Astrocyte (in vitro differentiated cells and primary cell): ENCODE measurements at regions not wholly inside any gene's neighbourhood (a gene's known extent, or its start where the extent isn't known, plus 50 kb on each side); places are given as distances from the start of the nearest gene placed in this dataset.

Experiments used
- DNase-seq: peaks from one replicate; pipeline ENCODE4 v3.0.0-alpha.2; 2010; ENCODE audit warnings: low read depth
- FAIRE-seq: peaks from 2 replicates; lab custom pipeline; 2011; peaks lifted over from hg19 to GRCh38; lab: Jason Lieb, UNC
- H2AFZ ChIP-seq: 2 replicates; pipeline ENCODE4 v1.6.0; 2012; ENCODE audit warnings: low read depth, low read length, inconsistent platforms
- H3K27ac ChIP-seq: 2 replicates; pipeline ENCODE4 v1.5.1; 2011; ENCODE audit warnings: low read depth, low read length, inconsistent platforms
- H3K27me3 ChIP-seq: 2 replicates; pipeline ENCODE4 v1.6.0; 2011; ENCODE audit warnings: low read length, inconsistent platforms; ENCODE audit not compliant: insufficient read depth
- H3K36me3 ChIP-seq: 2 replicates; pipeline ENCODE4 v1.5.1; 2011; ENCODE audit warnings: low read length, inconsistent platforms; ENCODE audit not compliant: insufficient read depth
- H3K4me1 ChIP-seq: 2 replicates; pipeline ENCODE4 v1.5.1; 2011; ENCODE audit warnings: low read length, inconsistent platforms; ENCODE audit not compliant: insufficient read depth
- H3K4me2 ChIP-seq: 2 replicates; pipeline ENCODE4 v1.6.0; 2012; ENCODE audit warnings: low read length, inconsistent platforms
- H3K4me3 ChIP-seq: 2 replicates; pipeline ENCODE4 v1.5.1; 2011; ENCODE audit warnings: low read depth, mild to moderate bottlenecking, low read length, inconsistent platforms; ENCODE audit not compliant: insufficient read depth
- H3K79me2 ChIP-seq: 2 replicates; pipeline ENCODE4 v1.6.0; 2012; ENCODE audit warnings: mild to moderate bottlenecking, low read length, inconsistent platforms; ENCODE audit not compliant: insufficient read depth
- H3K9ac ChIP-seq: 2 replicates; pipeline ENCODE4 v1.6.0; 2012; ENCODE audit warnings: mild to moderate bottlenecking, low read length, inconsistent platforms
- H3K9me3 ChIP-seq: 2 replicates; pipeline ENCODE4 v1.5.1; 2012; ENCODE audit warnings: low read depth, mild to moderate bottlenecking, low read length, inconsistent platforms; ENCODE audit not compliant: insufficient read depth
- H4K20me1 ChIP-seq: 2 replicates; pipeline ENCODE4 v1.6.0; 2012; ENCODE audit warnings: low read length, inconsistent platforms; ENCODE audit not compliant: insufficient read depth
- H3K27ac Mint-ChIP-seq: one replicate; pipeline ENCODE4 v1.8.0; 2021; ENCODE audit warnings: mild to moderate bottlenecking, mixed read lengths; ENCODE audit not compliant: unreplicated experiment
- H3K27me3 Mint-ChIP-seq: one replicate; pipeline ENCODE4 v1.8.0; 2021; ENCODE audit warnings: low read depth, mixed read lengths; ENCODE audit not compliant: unreplicated experiment
- H3K36me3 Mint-ChIP-seq: one replicate; pipeline ENCODE4 v1.8.0; 2021; ENCODE audit warnings: low read depth, mixed read lengths; ENCODE audit not compliant: unreplicated experiment
- H3K4me1 Mint-ChIP-seq: one replicate; pipeline ENCODE4 v1.8.0; 2021; ENCODE audit warnings: low read depth, mixed read lengths; ENCODE audit not compliant: unreplicated experiment
- H3K4me3 Mint-ChIP-seq: one replicate; pipeline ENCODE4 v1.8.0; 2021; ENCODE audit warnings: mild to moderate bottlenecking, moderate library complexity, mixed read lengths; ENCODE audit not compliant: unreplicated experiment
- H3K9me3 Mint-ChIP-seq: one replicate; pipeline ENCODE4 v1.8.0; 2021; ENCODE audit warnings: mild to moderate bottlenecking, mixed read lengths; ENCODE audit not compliant: unreplicated experiment
- CTCF ChIP-seq: IDR thresholded peaks from 2 replicates; pipeline ENCODE4 v1.5.1; 2011; ENCODE audit warnings: low read depth, mild to moderate bottlenecking, inconsistent platforms, low read length, moderate library complexity; ENCODE audit not compliant: insufficient read depth
- EZH2 ChIP-seq: IDR thresholded peaks from 2 replicates; pipeline ENCODE4 v1.6.1; 2012; ENCODE audit warnings: mild to moderate bottlenecking, low read length, inconsistent platforms; ENCODE audit not compliant: insufficient read depth

GRCh38 chr18:74005320-74006109 lies 142.1 kb downstream of the FBXO15 start:
- no peak for DNase-seq
- no peak for FAIRE-seq
- peaks cover 2% of the 10 kb centered on the region for H3K9me3 Mint-ChIP-seq
- H4K20me1 ChIP-seq, result no peaks in the 10 kb centered on the region
- TF ChIP-seq CTCF, result no peak
- no peak for TF ChIP-seq EZH2
- no peaks in the 10 kb centered on the region for H3K36me3 Mint-ChIP-seq
- H3K36me3 ChIP-seq, result no peaks in the 10 kb centered on the region
- no peaks in the 10 kb centered on the region for H3K9me3 ChIP-seq
- no peak overlapping the region for H3K4me3 ChIP-seq
- H3K27ac Mint-ChIP-seq, result no peak overlapping the region
- peaks cover 9% of the 10 kb centered on the region for H3K27me3 Mint-ChIP-seq
- no peaks in the 10 kb centered on the region for H3K79me2 ChIP-seq
- H3K27me3 ChIP-seq, result peaks cover 4% of the 10 kb centered on the region
- no peaks in the 10 kb centered on the region for H3K4me1 Mint-ChIP-seq
- H3K4me3 Mint-ChIP-seq, result no peak overlapping the region
- H3K27ac ChIP-seq, result no peak overlapping the region
- H3K4me2 ChIP-seq, result no peak overlapping the region
- no peak overlapping the region for H3K9ac ChIP-seq
- H3K4me1 ChIP-seq, result no peaks in the 10 kb centered on the region
- H2AFZ ChIP-seq, result no peak overlapping the region

GRCh38 chr18:73992242-73993022 lies 155.2 kb downstream of the FBXO15 start:
- no peaks in the 10 kb centered on the region for H3K9me3 ChIP-seq

GRCh38 chr18:73991570-73991969 lies 156.1 kb downstream of the FBXO15 start:
- peaks cover 13% of the 10 kb centered on the region for H3K9me3 Mint-ChIP-seq
- peaks cover 2% of the 10 kb centered on the region for H3K4me1 Mint-ChIP-seq
- Histone ChIP-seq H3K79me2 (no peaks in the 10 kb centered on the region), H2AFZ (no peak overlapping the region), H3K36me3 (no peaks in the 10 kb centered on the region), H3K27ac (no peak overlapping the region), H3K9ac (no peak overlapping the region), H3K4me2 (no peak overlapping the region), H3K4me3 (no peak overlapping the region), H3K9me3 (no peaks in the 10 kb centered on the region), H3K4me1 (no peaks in the 10 kb centered on the region), H4K20me1 (no peaks in the 10 kb centered on the region), H3K27me3 (no peaks in the 10 kb centered on the region)
- H3K27ac Mint-ChIP-seq, result no peak overlapping the region
- H3K36me3 Mint-ChIP-seq, result no peaks in the 10 kb centered on the region
- TF ChIP-seq EZH2, result no peak
- TF ChIP-seq CTCF, result no peak
- DNase-seq, result no peak
- FAIRE-seq, result no peak
- no peaks in the 10 kb centered on the region for H3K27me3 Mint-ChIP-seq
- H3K4me3 Mint-ChIP-seq, result no peak overlapping the region

More at GRCh38 chr18:73992242-73993022, 155.2 kb downstream of the FBXO15 start:
- Histone ChIP-seq H3K27me3 (no peaks in the 10 kb centered on the region), H3K27ac (no peak overlapping the region), H3K4me1 (no peaks in the 10 kb centered on the region), H2AFZ (no peak overlapping the region), H3K4me3 (no peak overlapping the region), H3K36me3 (no peaks in the 10 kb centered on the region), H3K4me2 (no peak overlapping the region), H3K79me2 (no peaks in the 10 kb centered on the region), H4K20me1 (no peaks in the 10 kb centered on the region), H3K9ac (no peak overlapping the region)
- Mint-ChIP-seq H3K4me1 (peaks cover 2% of the 10 kb centered on the region), H3K27ac (no peak overlapping the region), H3K27me3 (no peaks in the 10 kb centered on the region), H3K4me3 (no peak overlapping the region), H3K36me3 (no peaks in the 10 kb centered on the region), H3K9me3 (peaks cover 16% of the 10 kb centered on the region)
- TF ChIP-seq EZH2, result no peak
- no peak for FAIRE-seq
- no peak for DNase-seq
